ENCODE measurements at regions not wholly inside any gene's neighbourhood (a gene's known extent, or its start where the extent isn't known, plus 50 kb on each side); places are given as distances from the start of the nearest gene placed in this dataset.

DNA sequence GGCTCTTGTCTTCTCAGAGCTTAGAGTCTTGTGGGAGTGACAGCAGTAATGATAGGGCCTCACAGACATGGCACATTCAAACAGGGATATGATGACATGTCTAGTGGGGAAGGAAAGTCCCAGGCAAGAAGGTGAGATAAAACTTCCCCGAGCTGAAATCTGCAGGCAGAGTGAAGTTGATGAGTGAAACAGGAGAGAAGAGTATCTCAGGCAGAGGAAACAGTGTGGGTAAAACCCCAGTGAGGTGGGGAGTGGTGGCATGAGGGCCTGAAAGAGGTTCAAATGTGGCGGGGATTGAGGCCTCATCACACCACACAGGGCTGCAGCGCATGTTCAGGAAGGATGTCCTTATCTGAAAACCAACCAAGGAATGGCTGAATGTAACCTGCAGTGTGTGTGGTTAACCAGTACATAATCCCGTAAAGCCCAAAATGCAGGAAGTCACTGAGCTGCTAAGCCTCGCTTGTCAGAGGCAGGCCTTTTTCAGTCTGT is 153.8 kb upstream of the E2F8 start:
- H3K4me1 ChIP-seq (ENCODE audit: low read length) = no peaks in the 10 kb centered on the region
- TF ChIP-seq, protein P1, sequence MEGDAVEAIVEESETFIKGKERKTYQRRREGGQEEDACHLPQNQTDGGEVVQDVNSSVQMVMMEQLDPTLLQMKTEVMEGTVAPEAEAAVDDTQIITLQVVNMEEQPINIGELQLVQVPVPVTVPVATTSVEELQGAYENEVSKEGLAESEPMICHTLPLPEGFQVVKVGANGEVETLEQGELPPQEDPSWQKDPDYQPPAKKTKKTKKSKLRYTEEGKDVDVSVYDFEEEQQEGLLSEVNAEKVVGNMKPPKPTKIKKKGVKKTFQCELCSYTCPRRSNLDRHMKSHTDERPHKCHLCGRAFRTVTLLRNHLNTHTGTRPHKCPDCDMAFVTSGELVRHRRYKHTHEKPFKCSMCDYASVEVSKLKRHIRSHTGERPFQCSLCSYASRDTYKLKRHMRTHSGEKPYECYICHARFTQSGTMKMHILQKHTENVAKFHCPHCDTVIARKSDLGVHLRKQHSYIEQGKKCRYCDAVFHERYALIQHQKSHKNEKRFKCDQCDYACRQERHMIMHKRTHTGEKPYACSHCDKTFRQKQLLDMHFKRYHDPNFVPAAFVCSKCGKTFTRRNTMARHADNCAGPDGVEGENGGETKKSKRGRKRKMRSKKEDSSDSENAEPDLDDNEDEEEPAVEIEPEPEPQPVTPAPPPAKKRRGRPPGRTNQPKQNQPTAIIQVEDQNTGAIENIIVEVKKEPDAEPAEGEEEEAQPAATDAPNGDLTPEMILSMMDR (IDR thresholded peaks at IDR 0.05; ENCODE audit: low read depth, low read length) = no peak
- no peak for TF ChIP-seq EZH2phosphoT487 (IDR thresholded peaks at IDR 0.05; ENCODE audit: low read depth)
- H3K36me3 ChIP-seq (replicated peaks; ENCODE audit: low read depth, low read length) = no peaks in the 10 kb centered on the region
- H2AFZ ChIP-seq (ENCODE audit: low read depth, low read length) = no peak overlapping the region
- no peak overlapping the region for H3K9ac ChIP-seq (ENCODE audit: low read length)
- H3K79me2 ChIP-seq (ENCODE audit: low read length) = no peaks in the 10 kb centered on the region
- H3K4me3 ChIP-seq (ENCODE audit: low read length) = no peak overlapping the region
- H4K20me1 ChIP-seq (ENCODE audit: insufficient read depth, low read length) = no peaks in the 10 kb centered on the region
- H3K27ac ChIP-seq (ENCODE audit: low read length) = no peak overlapping the region
- H3K9me3 ChIP-seq (ENCODE audit: insufficient read depth, low read length) = no peaks in the 10 kb centered on the region
- no peak overlapping the region for H3K4me2 ChIP-seq (ENCODE audit: low read length)
- peaks cover 32% of the 10 kb centered on the region for H3K27me3 ChIP-seq (ENCODE audit: low read depth, low read length)

DNA sequence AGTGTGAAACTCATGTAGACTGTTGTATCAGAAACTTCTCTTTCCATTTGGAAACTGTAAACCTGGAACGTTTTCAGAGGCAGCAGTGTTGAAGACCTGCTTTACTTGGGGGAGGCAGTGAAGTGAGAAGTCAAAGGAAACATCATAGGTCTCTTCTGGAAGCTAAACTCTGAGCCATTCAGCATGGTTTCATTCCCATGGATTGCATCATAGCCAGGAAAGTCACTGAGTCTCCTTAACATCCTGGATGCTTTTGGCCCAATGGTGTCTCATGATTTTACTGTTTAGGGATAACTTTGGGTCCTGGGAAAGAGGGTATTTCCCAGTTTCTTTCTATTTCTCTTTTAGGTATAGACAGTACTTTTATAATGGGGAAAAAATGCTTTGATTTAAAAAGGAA is 153.2 kb upstream of the E2F8 start:
- H3K36me3 ChIP-seq (replicated peaks; ENCODE audit: low read depth, low read length) = no peaks in the 10 kb centered on the region
- no peak overlapping the region for H3K9ac ChIP-seq (ENCODE audit: low read length)
- H3K4me3 ChIP-seq (ENCODE audit: low read length) = no peak overlapping the region
- H3K9me3 ChIP-seq (ENCODE audit: insufficient read depth, low read length) = no peaks in the 10 kb centered on the region
- H3K4me2 ChIP-seq (ENCODE audit: low read length) = no peak overlapping the region
- no peaks in the 10 kb centered on the region for H3K79me2 ChIP-seq (ENCODE audit: low read length)
- peaks cover 30% of the 10 kb centered on the region; the same call in 1 of the 2 replicates for H3K27me3 ChIP-seq (ENCODE audit: low read depth, low read length)
- no peaks in the 10 kb centered on the region for H4K20me1 ChIP-seq (ENCODE audit: insufficient read depth, low read length)
- H2AFZ ChIP-seq (ENCODE audit: low read depth, low read length) = no peak overlapping the region
- H3K27ac ChIP-seq (ENCODE audit: low read length) = no peak overlapping the region
- H3K4me1 ChIP-seq (ENCODE audit: low read length) = no peaks in the 10 kb centered on the region
- TF ChIP-seq, protein P1 (IDR thresholded peaks at IDR 0.05; ENCODE audit: low read depth, low read length) = no peak
- TF ChIP-seq EZH2phosphoT487 (IDR thresholded peaks at IDR 0.05; ENCODE audit: low read depth) = no peak

GRCh38 chr11:19392847-19393518 is 152.2 kb upstream of the E2F8 start:
- Histone ChIP-seq H3K4me3 (ENCODE audit: low read length) (no peak overlapping the region), H3K27ac (ENCODE audit: low read length) (no peak overlapping the region), H3K4me1 (ENCODE audit: low read length) (no peaks in the 10 kb centered on the region), H3K9me3 (ENCODE audit: insufficient read depth, low read length) (no peaks in the 10 kb centered on the region), H3K36me3 (replicated peaks; ENCODE audit: low read depth, low read length) (no peaks in the 10 kb centered on the region), H4K20me1 (ENCODE audit: insufficient read depth, low read length) (no peaks in the 10 kb centered on the region), H3K9ac (ENCODE audit: low read length) (no peak overlapping the region), H2AFZ (ENCODE audit: low read depth, low read length) (no peak overlapping the region), H3K4me2 (ENCODE audit: low read length) (no peak overlapping the region), H3K27me3 (ENCODE audit: low read depth, low read length) (peaks cover 29% of the 10 kb centered on the region; the same call in 1 of the 2 replicates), H3K79me2 (ENCODE audit: low read length) (no peaks in the 10 kb centered on the region)
- TF ChIP-seq EZH2phosphoT487 (IDR thresholded peaks at IDR 0.05; ENCODE audit: low read depth) = no peak
- TF ChIP-seq, protein P1 (IDR thresholded peaks at IDR 0.05; ENCODE audit: low read depth, low read length) = no peak

GRCh38 chr11:19392321-19392720 is 151.6 kb upstream of the E2F8 start:
- no peak overlapping the region for H3K27ac ChIP-seq (ENCODE audit: low read length)
- peaks cover 30% of the 10 kb centered on the region; the same call in 1 of the 2 replicates for H3K27me3 ChIP-seq (ENCODE audit: low read depth, low read length)
- TF ChIP-seq, protein P1 (IDR thresholded peaks at IDR 0.05; ENCODE audit: low read depth, low read length) = no peak
- TF ChIP-seq EZH2phosphoT487 (IDR thresholded peaks at IDR 0.05; ENCODE audit: low read depth) = no peak
- H3K4me3 ChIP-seq (ENCODE audit: low read length) = no peak overlapping the region
- H3K79me2 ChIP-seq (ENCODE audit: low read length) = no peaks in the 10 kb centered on the region
- no peaks in the 10 kb centered on the region for H4K20me1 ChIP-seq (ENCODE audit: insufficient read depth, low read length)
- H2AFZ ChIP-seq (ENCODE audit: low read depth, low read length) = no peak overlapping the region
- H3K9me3 ChIP-seq (ENCODE audit: insufficient read depth, low read length) = no peaks in the 10 kb centered on the region
- no peak overlapping the region for H3K9ac ChIP-seq (ENCODE audit: low read length)
- no peaks in the 10 kb centered on the region for H3K4me1 ChIP-seq (ENCODE audit: low read length)
- H3K4me2 ChIP-seq (ENCODE audit: low read length) = no peak overlapping the region
- H3K36me3 ChIP-seq (replicated peaks; ENCODE audit: low read depth, low read length) = no peaks in the 10 kb centered on the region
